HL-60 (cell line): ENCODE measurements at regions not wholly inside any gene's neighbourhood (a gene's known extent, or its start where the extent isn't known, plus 50 kb on each side); places are given as distances from the start of the nearest gene placed in this dataset.

Experiments used
- DNase-seq, 2 experiments: peaks; one replicate each; pipeline ENCODE4 v3.0.0-alpha.2; 2010 to 2020; ENCODE audit warnings: low read depth in 1 of 2, low spot score in 1 of 2
- H3K27ac ChIP-seq: fragments of 250-450 bp; sonication (Bioruptor Pico); replicated peaks from 2 replicates; pipeline ENCODE4 v1.5.1; 2020; ENCODE audit warnings: mild to moderate bottlenecking, moderate library complexity
- H3K27me3 ChIP-seq: fragments of 250-450 bp; sonication (Bioruptor Pico); 2 replicates; pipeline ENCODE4 v1.5.1; 2021; ENCODE audit warnings: mild to moderate bottlenecking, moderate library complexity; ENCODE audit not compliant: insufficient read depth, poor library complexity, severe bottlenecking
- H3K4me3 ChIP-seq: replicated peaks from 2 replicates; pipeline ENCODE4 v1.5.1; 2011; ENCODE audit warnings: mild to moderate bottlenecking, control low read depth, low read length; ENCODE audit not compliant: insufficient read depth
- CTCF ChIP-seq: IDR thresholded peaks from one replicate; pipeline ENCODE4 v1.5.1; 2011; ENCODE audit warnings: low read length, control low read depth, inconsistent platforms; ENCODE audit not compliant: insufficient read depth
- GABPA ChIP-seq: IDR thresholded peaks from 2 replicates; pipeline ENCODE4 v1.6.1; 2012; ENCODE audit warnings: low read depth
- POLR2AphosphoS5 ChIP-seq: IDR thresholded peaks from 2 replicates; pipeline ENCODE4 v1.6.1; 2012; ENCODE audit warnings: low read depth
- REST ChIP-seq: IDR thresholded peaks from 2 replicates; pipeline ENCODE4 v1.6.1; 2012; ENCODE audit warnings: low read depth; ENCODE audit not compliant: insufficient replicate concordance
- SPI1 ChIP-seq: IDR thresholded peaks from 2 replicates; pipeline ENCODE4 v1.6.1; 2012; ENCODE audit warnings: low read depth, mild to moderate bottlenecking, borderline replicate concordance

GRCh38 chr20:40753472-40753871 is 64.4 kb upstream of the MAFB start:
- Histone ChIP-seq H3K4me3 (no peak overlapping the region), H3K27me3 (peaks cover 2% of the 10 kb centered on the region), H3K27ac (no peak overlapping the region)
- DNase-seq: peak in 1 of 2 experiments; percentile 32
- no peak for TF ChIP-seq SPI1
- TF ChIP-seq POLR2AphosphoS5: no peak
- TF ChIP-seq REST: no peak
- no peak for TF ChIP-seq CTCF
- TF ChIP-seq GABPA: no peak

GRCh38 chr20:40754339-40754943 is 65.4 kb upstream of the MAFB start:
- Histone ChIP-seq H3K27me3 (no peaks in the 10 kb centered on the region), H3K27ac (no peak overlapping the region), H3K4me3 (no peak overlapping the region)
- TF ChIP-seq GABPA: no peak
- no peak for TF ChIP-seq SPI1
- TF ChIP-seq REST: no peak
- TF ChIP-seq POLR2AphosphoS5: no peak
- TF ChIP-seq CTCF: no peak
- DNase-seq: no peak

GRCh38 chr20:40757087-40757486 is 68.1 kb upstream of the MAFB start:
- no peak for DNase-seq
- Histone ChIP-seq H3K27ac (no peak overlapping the region), H3K4me3 (no peak overlapping the region), H3K27me3 (no peaks in the 10 kb centered on the region)
- no peak for TF ChIP-seq CTCF
- no peak for TF ChIP-seq REST
- no peak for TF ChIP-seq POLR2AphosphoS5
- TF ChIP-seq SPI1: no peak
- TF ChIP-seq GABPA: no peak
